ENCODE measurements at regions not wholly inside any gene's neighbourhood (a gene's known extent, or its start where the extent isn't known, plus 50 kb on each side); places are given as distances from the start of the nearest gene placed in this dataset.

- no peak for TF ChIP-seq CTCF (IDR thresholded peaks at IDR 0.05)
- DNase-seq (ENCODE audit: low spot score) (no peak), ATAC-seq (ENCODE audit: low FRiP score) (no peak)
These were observed 165.6 kb upstream of the SMAD3 start for GRCh38 chr15:66899555-66900350.

GRCh38 chr15:66900586-66901310 lies 164.7 kb upstream of the SMAD3 start:
- DNase-seq (ENCODE audit: low spot score) (no peak), ATAC-seq (ENCODE audit: low FRiP score) (no peak)
- no peak for TF ChIP-seq CTCF (IDR thresholded peaks at IDR 0.05)

GRCh38 chr15:66901336-66902100 lies 163.9 kb upstream of the SMAD3 start:
- ATAC-seq (ENCODE audit: low FRiP score) (no peak), DNase-seq (ENCODE audit: low spot score) (no peak)
- no peak for TF ChIP-seq CTCF (IDR thresholded peaks at IDR 0.05)

GRCh38 chr15:66905185-66905584 lies 160.2 kb upstream of the SMAD3 start:
- ATAC-seq (ENCODE audit: low FRiP score), result no peak

GRCh38 chr15:66905954-66906353 lies 159.4 kb upstream of the SMAD3 start:
- no peak for DNase-seq (ENCODE audit: low spot score)
- TF ChIP-seq CTCF (IDR thresholded peaks at IDR 0.05), result no peak
- no peak for ATAC-seq (ENCODE audit: low FRiP score)

More at GRCh38 chr15:66905185-66905584, 160.2 kb upstream of the SMAD3 start:
- DNase-seq (ENCODE audit: low spot score), result no peak
- TF ChIP-seq CTCF (IDR thresholded peaks at IDR 0.05), result no peak

GRCh38 chr15:66906668-66907614 lies 158.5 kb upstream of the SMAD3 start:
- DNase-seq (ENCODE audit: low spot score), result no peak
- no peak for ATAC-seq (ENCODE audit: low FRiP score)
- no peak for TF ChIP-seq CTCF (IDR thresholded peaks at IDR 0.05)

Measured in omental fat pad (tissue), 3 donors.